Caco-2 (cell line): ENCODE measurements at regions not wholly inside any gene's neighbourhood (a gene's known extent, or its start where the extent isn't known, plus 50 kb on each side); places are given as distances from the start of the nearest gene placed in this dataset.

Source experiments
- BruUV-seq: library from RNA; stranded (reverse); fragments of 400-500 nt; replicated peaks from 2 replicates; lab custom pipeline; 2021; lab: Mats Ljungman, UMichigan
- CTCF ChIA-PET: fragments of 300-600 bp; sonication (Branson Sonifier 250); formaldehyde crosslinking; loops from one replicate; lab custom pipeline; 2022; ENCODE audit warnings: antibody characterized with exemption; lab: Charles Lee
- POLR2A ChIA-PET: fragments of 300-600 bp; sonication (Branson Sonifier 250); formaldehyde crosslinking; loops from one replicate; lab custom pipeline; 2022; ENCODE audit warnings: antibody characterized with exemption; lab: Charles Lee
- DNase-seq, 2 experiments: peaks; one replicate each; pipeline versions ENCODE4 v3.0.0 to v3.0.0-alpha.2; 2020 to 2022
- H3K27me3 ChIP-seq: replicated peaks from 2 replicates; pipeline ENCODE4 v1.6.0; 2011; ENCODE audit warnings: low read length; ENCODE audit not compliant: control insufficient read depth, insufficient read depth
- H3K36me3 ChIP-seq: 2 replicates; pipeline ENCODE4 v1.5.1; 2011; ENCODE audit warnings: low read length; ENCODE audit not compliant: control insufficient read depth, insufficient read depth
- H3K4me1 ChIP-seq: fragments of 250-450 bp; sonication (Bioruptor Pico); 2 replicates; pipeline ENCODE4 v1.5.1; 2020; ENCODE audit warnings: mild to moderate bottlenecking
- H3K4me3 ChIP-seq: 2 replicates; pipeline ENCODE4 v1.5.1; 2011; ENCODE audit warnings: low read depth, mild to moderate bottlenecking, control low read depth, low read length
- H3K9me3 ChIP-seq: fragments of 250-450 bp; sonication (Bioruptor Pico); 2 replicates; pipeline ENCODE4 v1.5.1; 2020; ENCODE audit warnings: mild to moderate bottlenecking, moderate library complexity
- H3K27ac Mint-ChIP-seq: one replicate; pipeline ENCODE4 v1.8.0; 2022; ENCODE audit warnings: mixed read lengths; ENCODE audit not compliant: unreplicated experiment
- H3K27me3 Mint-ChIP-seq: one replicate; pipeline ENCODE4 v1.8.0; 2022; ENCODE audit warnings: mixed read lengths; ENCODE audit not compliant: insufficient read depth, unreplicated experiment
- H3K36me3 Mint-ChIP-seq: one replicate; pipeline ENCODE4 v1.8.0; 2022; ENCODE audit warnings: mild to moderate bottlenecking, mixed read lengths; ENCODE audit not compliant: insufficient read depth, unreplicated experiment
- H3K4me1 Mint-ChIP-seq: one replicate; pipeline ENCODE4 v1.8.0; 2022; ENCODE audit warnings: low read depth, mixed read lengths; ENCODE audit not compliant: unreplicated experiment
- H3K4me3 Mint-ChIP-seq: one replicate; pipeline ENCODE4 v1.8.0; 2022; ENCODE audit warnings: mild to moderate bottlenecking, moderate library complexity, mixed read lengths; ENCODE audit not compliant: unreplicated experiment
- H3K9me3 Mint-ChIP-seq: one replicate; pipeline ENCODE4 v1.8.0; 2022; ENCODE audit warnings: mixed read lengths; ENCODE audit not compliant: unreplicated experiment
- CTCF ChIP-seq, 2 experiments: fragments of 200-600 bp in 1 of 2; IDR thresholded peaks; 1 replicate in 1 of 2; 2 replicates in 1 of 2; pipeline versions ENCODE4 v1.5.1 to v1.8.0; 2011 to 2022; ENCODE audit warnings: antibody characterized with exemption in 1 of 2, control low read depth in 1 of 2, inconsistent platforms in 1 of 2, low read depth in 1 of 2, low read length in 1 of 2, mild to moderate bottlenecking in 1 of 2, moderate library complexity in 1 of 2; ENCODE audit not compliant: insufficient read depth in 1 of 2, severe bottlenecking in 1 of 2, unreplicated experiment in 1 of 2
- intact Hi-C: fragments of 100-400 bp; cut with micrococcal nuclease; formaldehyde crosslinking; loops from one replicate; pipeline ENCODE4 v1.10.0; 2022; ENCODE audit not compliant: unreplicated experiment

GRCh38 chr6:66199171-66199570 lies 492.1 kb upstream of the EYS start:
- Histone ChIP-seq H3K27me3 (no peaks in the 10 kb centered on the region), H3K9me3 (no peaks in the 10 kb centered on the region), H3K4me1 (no peaks in the 10 kb centered on the region), H3K4me3 (no peak overlapping the region), H3K36me3 (no peaks in the 10 kb centered on the region)
- no peaks in the 10 kb centered on the region for H3K9me3 Mint-ChIP-seq
- no peak for TF ChIP-seq CTCF (IDR thresholded peaks at IDR 0.05; ENCODE audit: insufficient read depth in 1 of 2, low read depth in 1 of 2, low read length in 1 of 2, severe bottlenecking in 1 of 2, unreplicated experiment in 1 of 2)
- ChIA-PET POLR2A (no interaction called here), CTCF (no interaction called here)
- no peak overlapping the region for H3K4me3 Mint-ChIP-seq
- H3K36me3 Mint-ChIP-seq = no peaks in the 10 kb centered on the region
- DNase-seq = no peak
- intact Hi-C loops = no loop called here
- no peaks in the 10 kb centered on the region for H3K4me1 Mint-ChIP-seq
- no TSS peak for BruUV-seq
- H3K27ac Mint-ChIP-seq = no peak overlapping the region
- H3K27me3 Mint-ChIP-seq = no peaks in the 10 kb centered on the region

GRCh38 chr6:66198062-66198624 lies 491.1 kb upstream of the EYS start:
- DNase-seq = no peak
- Mint-ChIP-seq H3K27me3 (no peaks in the 10 kb centered on the region), H3K4me3 (no peak overlapping the region), H3K27ac (no peak overlapping the region), H3K36me3 (no peaks in the 10 kb centered on the region), H3K4me1 (no peaks in the 10 kb centered on the region), H3K9me3 (no peaks in the 10 kb centered on the region)
- no peaks in the 10 kb centered on the region for H3K36me3 ChIP-seq
- H3K9me3 ChIP-seq = no peaks in the 10 kb centered on the region
- H3K27me3 ChIP-seq = no peaks in the 10 kb centered on the region
- ChIA-PET CTCF (no interaction called here), POLR2A (no interaction called here)
- BruUV-seq = no TSS peak
- H3K4me3 ChIP-seq = no peak overlapping the region
- TF ChIP-seq CTCF (IDR thresholded peaks at IDR 0.05; ENCODE audit: insufficient read depth in 1 of 2, low read depth in 1 of 2, low read length in 1 of 2, severe bottlenecking in 1 of 2, unreplicated experiment in 1 of 2) = no peak
- intact Hi-C loops = no loop called here
- no peaks in the 10 kb centered on the region for H3K4me1 ChIP-seq

- no peaks in the 10 kb centered on the region for H3K27me3 Mint-ChIP-seq
- no peak overlapping the region for H3K4me3 ChIP-seq
- H3K36me3 ChIP-seq = no peaks in the 10 kb centered on the region
- H3K9me3 Mint-ChIP-seq = no peaks in the 10 kb centered on the region
- DNase-seq = no peak
- ChIA-PET CTCF (no interaction called here), POLR2A (no interaction called here)
- no peaks in the 10 kb centered on the region for H3K36me3 Mint-ChIP-seq
- no peaks in the 10 kb centered on the region for H3K9me3 ChIP-seq
- intact Hi-C loops = no loop called here
- no peak overlapping the region for H3K4me3 Mint-ChIP-seq
- BruUV-seq = no TSS peak
- no peaks in the 10 kb centered on the region for H3K4me1 ChIP-seq
- H3K4me1 Mint-ChIP-seq = no peaks in the 10 kb centered on the region
- no peaks in the 10 kb centered on the region for H3K27me3 ChIP-seq
- no peak overlapping the region for H3K27ac Mint-ChIP-seq
- no peak for TF ChIP-seq CTCF (IDR thresholded peaks at IDR 0.05; ENCODE audit: insufficient read depth in 1 of 2, low read depth in 1 of 2, low read length in 1 of 2, severe bottlenecking in 1 of 2, unreplicated experiment in 1 of 2)
Measured at GRCh38 chr6:66190858-66191257, 483.8 kb upstream of the EYS start.
